ENCODE measurements at regions not wholly inside any gene's neighbourhood (a gene's known extent, or its start where the extent isn't known, plus 50 kb on each side); places are given as distances from the start of the nearest gene placed in this dataset.

GRCh38 chr15:69629631-69630161 lies 177.1 kb downstream of the RPLP1 start:
- peak; percentile 19 for DNase-seq

GRCh38 chr15:69631005-69631404 lies 178.4 kb downstream of the RPLP1 start:
- no peak for DNase-seq

GRCh38 chr15:69631978-69632377 lies 179.4 kb downstream of the RPLP1 start:
- DNase-seq, result no peak

GRCh38 chr15:69634860-69635259 lies 182.2 kb downstream of the RPLP1 start:
- DNase-seq, result no peak

GRCh38 chr15:69636169-69636915 lies 183.7 kb downstream of the RPLP1 start:
- DNase-seq, result no peak

- no peak for DNase-seq
Observed at GRCh38 chr15:69637818-69638217, 185.2 kb downstream of the RPLP1 start.

GRCh38 chr15:69643476-69643875 lies 190.9 kb downstream of the RPLP1 start:
- DNase-seq, result no peak

GRCh38 chr15:69643971-69644370 lies 191.4 kb downstream of the RPLP1 start:
- DNase-seq, result no peak

- DNase-seq, result no peak
Observed at GRCh38 chr15:69644876-69645275, 192.3 kb downstream of the RPLP1 start.

- no peak for DNase-seq
Observed at GRCh38 chr15:69647142-69647513, 194.5 kb downstream of the RPLP1 start.

GRCh38 chr15:69648212-69648611 lies 195.6 kb downstream of the RPLP1 start:
- DNase-seq, result no peak

- no peak for DNase-seq
Observed at GRCh38 chr15:69648775-69649735, 196.4 kb downstream of the RPLP1 start.

- no peak for DNase-seq
Observed at GRCh38 chr15:69652293-69652692, 199.7 kb downstream of the RPLP1 start.

GRCh38 chr15:69652751-69653305 lies 200.2 kb downstream of the RPLP1 start:
- DNase-seq, result peak; percentile 32

- no peak for DNase-seq
Observed at GRCh38 chr15:69653306-69653705, 200.7 kb downstream of the RPLP1 start.

GRCh38 chr15:69653846-69654245 lies 201.2 kb downstream of the RPLP1 start:
- no peak for DNase-seq

GRCh38 chr15:69656271-69657030 lies 203.8 kb downstream of the RPLP1 start:
- no peak for DNase-seq

- DNase-seq, result no peak
Observed at GRCh38 chr15:69657626-69658025, 205.0 kb downstream of the RPLP1 start.

- DNase-seq, result no peak
Observed at GRCh38 chr15:69658411-69658945, 205.9 kb downstream of the RPLP1 start.

- DNase-seq, result no peak
Observed at GRCh38 chr15:69659454-69660050, 206.9 kb downstream of the RPLP1 start.

GRCh38 chr15:69660114-69660513 lies 207.5 kb downstream of the RPLP1 start:
- DNase-seq, result no peak
